ENCODE measurements at regions not wholly inside any gene's neighbourhood (a gene's known extent, or its start where the extent isn't known, plus 50 kb on each side); places are given as distances from the start of the nearest gene placed in this dataset.

GRCh38 chr12:19572920-19573558, 133.7 kb downstream of the AEBP2 start:
- no peak for DNase-seq (ENCODE audit: low read depth)

- DNase-seq (ENCODE audit: low read depth): no peak
Measured at GRCh38 chr12:19573866-19574265, 134.6 kb downstream of the AEBP2 start.

DNA sequence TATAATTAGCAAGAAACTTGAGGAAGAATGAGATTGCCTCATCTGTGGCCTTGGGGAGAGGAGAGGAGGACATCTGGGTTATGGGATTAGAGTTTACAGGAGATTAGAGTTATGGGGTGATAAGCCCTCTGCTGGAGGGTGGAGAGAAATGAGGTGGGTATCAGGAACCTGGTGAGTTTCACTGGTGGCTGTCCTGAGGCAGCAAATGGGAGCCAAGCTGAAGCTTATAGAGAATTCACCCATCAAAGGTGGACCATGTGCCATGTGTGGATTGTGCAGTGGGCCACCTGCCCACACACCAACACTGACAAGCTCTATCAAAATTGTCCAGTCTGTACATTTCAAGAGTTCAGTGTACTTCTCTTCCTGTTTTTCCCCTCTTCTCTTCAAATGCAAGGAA, 135.3 kb downstream of the AEBP2 start:
- no peak for DNase-seq (ENCODE audit: low read depth)

- no peak for DNase-seq (ENCODE audit: low read depth)
Measured at GRCh38 chr12:19575337-19576243, 136.3 kb downstream of the AEBP2 start.

GRCh38 chr12:19576506-19577280, 137.4 kb downstream of the AEBP2 start:
- no peak for DNase-seq (ENCODE audit: low read depth)

- DNase-seq (ENCODE audit: low read depth): no peak
Measured at GRCh38 chr12:19577281-19577530, 137.9 kb downstream of the AEBP2 start.

DNA sequence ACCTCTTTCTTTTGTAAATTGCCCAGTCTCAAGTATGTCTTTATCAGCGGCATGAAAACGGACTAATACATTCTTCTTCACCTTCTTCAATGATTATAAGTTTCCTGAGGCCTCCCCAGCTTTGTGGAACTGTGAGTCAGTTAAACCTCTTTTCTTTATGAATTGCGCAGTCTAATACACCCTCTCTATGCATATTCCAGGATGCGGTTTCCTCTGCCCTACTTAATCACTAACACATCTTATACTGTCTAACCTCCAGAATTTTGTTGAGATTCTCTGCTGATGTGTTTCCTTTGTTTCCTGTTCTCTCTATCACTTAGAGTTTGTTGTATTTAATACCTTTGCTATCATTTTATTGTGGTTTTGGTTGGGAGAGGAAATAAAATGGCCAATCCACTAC, 145.4 kb downstream of the AEBP2 start:
- no peak for DNase-seq (ENCODE audit: low read depth)

DNA sequence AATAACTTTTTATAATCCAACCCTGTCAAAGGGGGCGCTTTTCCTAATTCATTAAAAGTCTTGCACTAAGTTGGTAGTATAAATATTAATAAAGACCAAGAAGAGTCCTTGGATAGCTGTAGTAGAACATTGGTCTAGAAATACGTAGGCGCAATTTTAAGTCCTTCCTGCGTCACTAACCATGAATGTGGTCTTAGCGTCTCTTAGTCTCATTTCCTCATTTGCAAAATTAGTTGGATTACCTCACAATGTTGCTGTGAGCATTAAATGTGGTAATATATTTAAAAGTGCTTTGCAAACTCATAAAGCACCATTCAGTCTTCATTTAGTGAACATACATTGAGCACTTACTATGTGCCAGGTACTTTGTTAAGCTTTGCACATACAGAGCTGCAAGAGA, 149.7 kb downstream of the AEBP2 start:
- DNase-seq (ENCODE audit: low read depth): no peak

- no peak for DNase-seq (ENCODE audit: low read depth)
Measured at GRCh38 chr12:19591951-19592350, 152.7 kb downstream of the AEBP2 start.

GRCh38 chr12:19596434-19597166, 157.3 kb downstream of the AEBP2 start:
- no peak for DNase-seq (ENCODE audit: low read depth)

- DNase-seq (ENCODE audit: low read depth): no peak
Measured at GRCh38 chr12:19597167-19598026, 158.1 kb downstream of the AEBP2 start.

GRCh38 chr12:19605720-19606119, 166.4 kb downstream of the AEBP2 start:
- DNase-seq (ENCODE audit: low read depth): no peak

- DNase-seq (ENCODE audit: low read depth): no peak
Measured at GRCh38 chr12:19608039-19608438, 168.7 kb downstream of the AEBP2 start.

- DNase-seq (ENCODE audit: low read depth): no peak
Measured at GRCh38 chr12:19613051-19613535, 173.8 kb downstream of the AEBP2 start.

GRCh38 chr12:19614601-19615383, 175.5 kb downstream of the AEBP2 start:
- no peak for DNase-seq (ENCODE audit: low read depth)

DNA sequence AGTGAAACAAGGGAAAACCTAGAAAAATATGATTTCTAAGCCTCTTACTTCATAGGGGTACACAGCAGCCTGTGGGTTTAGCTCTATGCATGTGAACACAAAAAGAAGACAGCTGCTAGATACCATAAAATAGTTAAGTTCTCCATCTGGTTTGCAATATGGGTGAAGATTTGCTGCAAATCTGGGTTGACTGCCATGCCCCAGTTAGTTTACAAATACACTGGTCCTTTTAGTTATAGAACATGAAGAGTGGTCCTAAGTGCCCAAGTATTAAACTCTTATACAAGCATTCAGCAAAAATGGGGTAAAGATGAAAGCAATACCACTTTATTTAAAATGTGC, 176.1 kb downstream of the AEBP2 start:
- no peak for DNase-seq (ENCODE audit: low read depth)

- DNase-seq (ENCODE audit: low read depth): no peak
Measured at GRCh38 chr12:19616781-19617180, 177.5 kb downstream of the AEBP2 start.

DNA sequence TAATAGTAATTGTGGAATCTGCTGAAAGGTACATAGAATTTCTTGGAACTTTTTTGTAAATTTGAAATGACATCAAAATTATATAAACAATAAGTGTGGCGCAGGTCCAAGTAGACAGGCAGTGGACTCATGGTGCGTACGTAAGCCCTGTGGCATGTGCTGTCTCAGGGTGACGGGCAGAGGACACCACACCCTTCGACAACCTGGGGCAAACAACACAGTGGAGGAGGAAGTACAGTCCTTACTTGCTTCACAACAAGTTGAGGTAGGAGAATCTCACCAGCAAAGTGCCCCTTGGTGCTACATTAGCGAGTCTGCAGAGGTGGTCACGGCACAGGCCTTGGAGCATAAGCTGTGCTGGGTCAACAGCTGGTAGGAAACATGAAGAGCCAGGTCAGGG, 180.9 kb downstream of the AEBP2 start:
- no peak for DNase-seq (ENCODE audit: low read depth)

GRCh38 chr12:19623751-19624399, 184.6 kb downstream of the AEBP2 start:
- no peak for DNase-seq (ENCODE audit: low read depth)

- no peak for DNase-seq (ENCODE audit: low read depth)
Measured at GRCh38 chr12:19624491-19624890, 185.2 kb downstream of the AEBP2 start.
